NCI-H2107 treated with DMSO at 0.1 percent for 48 hours (cell line): ENCODE measurements at regions not wholly inside any gene's neighbourhood (a gene's known extent, or its start where the extent isn't known, plus 50 kb on each side); places are given as distances from the start of the nearest gene placed in this dataset.
"Not testable (repeated sequence)": the region's sequence is repeated elsewhere in the genome, so short reads cannot be mapped to it uniquely, and the experiment has no call there.

Source experiments
- DNase-seq: peaks from one replicate; lab custom pipeline; 2025; ENCODE audit not compliant: unreplicated experiment; lab: John Stamatoyannopoulos, UW

GRCh38 chr4:30124621-30125020 lies 595.5 kb upstream of the PCDH7 start:
- DNase-seq: not testable (repeated sequence)

GRCh38 chr4:30125868-30126267 lies 594.3 kb upstream of the PCDH7 start:
- no peak for DNase-seq

DNA sequence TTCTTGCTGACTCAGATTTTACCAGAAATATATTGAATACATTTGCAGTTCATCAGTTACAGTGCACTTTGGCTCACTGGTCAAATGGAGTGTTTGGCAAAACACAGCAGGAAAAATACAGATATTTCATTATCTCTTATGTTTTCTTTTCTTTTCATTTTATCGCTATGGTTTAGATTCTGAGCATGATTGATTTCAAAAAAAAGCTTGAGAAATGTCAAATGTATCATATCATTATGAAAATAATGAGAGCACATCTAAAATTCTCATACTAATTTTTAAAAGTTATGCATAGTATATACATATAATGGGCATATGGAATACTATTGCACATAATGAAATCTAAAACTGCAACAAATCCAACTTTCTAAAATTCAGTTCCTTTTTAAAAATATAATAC lies 593.8 kb upstream of the PCDH7 start:
- no peak for DNase-seq

GRCh38 chr4:30148828-30149227 lies 571.3 kb upstream of the PCDH7 start:
- DNase-seq: not testable (repeated sequence)

- DNase-seq: not testable (repeated sequence)
These were observed 570.6 kb upstream of the PCDH7 start for GRCh38 chr4:30149539-30149938.

- DNase-seq: no peak
These were observed 566.7 kb upstream of the PCDH7 start for GRCh38 chr4:30153427-30153826.

DNA sequence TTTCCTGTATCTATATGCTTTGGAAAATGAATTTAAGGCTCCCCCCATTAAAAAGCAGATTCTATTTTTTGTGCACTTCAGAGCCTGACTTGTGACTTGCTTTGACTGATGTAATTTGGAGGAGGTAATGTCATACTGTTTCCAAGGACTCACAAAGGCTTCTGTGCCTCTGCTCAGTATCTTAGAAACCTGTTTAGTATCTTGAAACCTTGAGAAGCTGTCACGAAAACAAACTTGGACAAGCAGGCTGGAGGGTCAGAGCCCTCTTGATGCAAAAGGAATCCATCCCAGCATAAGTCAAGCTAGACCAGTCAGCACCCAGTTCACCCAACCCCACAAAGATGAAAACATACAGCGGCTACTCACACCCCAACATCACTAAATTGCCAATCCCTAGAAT lies 560.0 kb upstream of the PCDH7 start:
- DNase-seq: no peak

- DNase-seq: no peak
These were observed 547.8 kb upstream of the PCDH7 start for GRCh38 chr4:30172416-30172815.

GRCh38 chr4:30181512-30181911 lies 538.7 kb upstream of the PCDH7 start:
- no peak for DNase-seq

GRCh38 chr4:30181918-30182317 lies 538.3 kb upstream of the PCDH7 start:
- no peak for DNase-seq

GRCh38 chr4:30182786-30183185 lies 537.4 kb upstream of the PCDH7 start:
- no peak for DNase-seq

- DNase-seq: no peak
These were observed 528.3 kb upstream of the PCDH7 start for GRCh38 chr4:30191902-30192301.

GRCh38 chr4:30207389-30207788 lies 512.8 kb upstream of the PCDH7 start:
- no peak for DNase-seq

GRCh38 chr4:30208731-30209435 lies 511.3 kb upstream of the PCDH7 start:
- DNase-seq: no peak

DNA sequence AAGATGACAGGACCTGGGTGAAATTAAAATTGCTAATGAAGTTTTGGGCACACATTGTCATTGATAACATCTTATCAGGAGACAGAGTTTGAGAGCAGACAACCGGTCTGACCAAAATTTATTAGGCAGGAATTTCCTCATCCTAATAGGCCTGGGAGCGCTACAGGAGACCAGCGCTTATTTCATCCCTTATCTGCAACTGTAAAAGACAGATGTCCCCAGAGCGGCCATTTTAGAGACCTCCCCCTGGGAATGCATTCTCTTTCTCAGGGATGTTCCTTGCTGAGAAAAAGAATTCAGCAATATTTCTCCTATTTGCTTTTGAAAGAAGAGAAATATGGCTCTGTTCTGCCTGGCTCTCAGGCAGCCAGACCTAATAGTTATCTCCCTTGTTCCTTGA lies 504.2 kb upstream of the PCDH7 start:
- DNase-seq: not testable (repeated sequence)

- no peak for DNase-seq
These were observed 475.0 kb upstream of the PCDH7 start for GRCh38 chr4:30245140-30245539.

- DNase-seq: no peak
These were observed 463.9 kb upstream of the PCDH7 start for GRCh38 chr4:30256116-30256832.

DNA sequence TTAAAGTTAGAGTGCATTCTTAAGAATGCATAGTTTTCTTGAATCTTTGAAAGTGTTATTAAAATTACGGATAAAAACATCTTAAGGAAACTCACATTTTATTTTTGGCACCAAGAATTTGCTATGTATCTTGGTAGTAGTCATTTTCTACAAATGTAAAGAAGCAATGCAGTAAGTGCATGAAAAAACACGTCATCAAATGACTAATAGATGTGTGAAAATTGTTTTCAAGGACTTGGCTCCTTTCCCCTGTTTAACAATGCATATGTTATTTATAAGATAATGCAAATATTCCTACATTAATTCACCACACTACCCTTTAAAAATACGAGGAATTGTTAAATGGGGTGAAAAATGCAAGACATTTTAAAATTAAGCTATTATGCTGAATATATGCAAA lies 461.2 kb upstream of the PCDH7 start:
- DNase-seq: no peak

DNA sequence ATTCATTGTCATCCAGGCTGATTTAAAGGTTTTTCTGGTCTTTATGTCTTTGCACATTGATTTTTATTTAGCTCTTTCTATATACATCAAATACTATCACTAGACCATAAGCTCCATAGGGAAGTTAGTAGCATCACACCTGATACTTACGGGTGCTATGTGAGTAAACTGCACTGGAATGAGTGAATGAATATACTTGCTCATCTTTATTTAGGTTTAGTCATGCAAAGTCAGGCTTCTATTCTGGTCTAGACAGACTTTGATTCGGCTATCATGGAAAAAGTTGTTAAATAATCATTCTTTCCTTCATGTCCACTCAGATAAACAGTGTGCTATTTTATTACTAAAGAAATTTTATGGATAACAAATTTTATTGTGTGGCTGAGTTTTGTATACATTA lies 457.8 kb upstream of the PCDH7 start:
- DNase-seq: no peak

DNA sequence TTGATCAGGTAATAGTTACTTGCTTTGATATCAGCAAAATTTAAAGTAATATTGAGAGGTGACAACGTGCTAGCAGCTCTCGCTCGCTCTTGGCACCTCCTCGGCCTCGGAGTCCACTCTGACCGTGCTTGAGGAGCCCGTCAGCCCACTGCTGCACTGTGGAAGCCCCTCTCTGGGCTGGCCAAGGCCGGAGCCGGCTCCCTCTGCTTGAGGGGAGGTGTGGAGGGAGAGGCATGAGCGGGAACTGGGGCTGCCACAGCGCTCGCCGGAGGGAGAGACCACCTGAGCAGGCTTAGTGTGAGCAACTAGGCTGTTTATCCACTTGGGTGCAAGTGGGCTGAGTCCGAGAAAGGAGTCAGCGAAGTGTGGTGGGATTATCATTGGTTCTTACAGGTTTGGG lies 455.7 kb upstream of the PCDH7 start:
- DNase-seq: no peak

- no peak for DNase-seq
These were observed 454.5 kb upstream of the PCDH7 start for GRCh38 chr4:30265716-30266115.

DNA sequence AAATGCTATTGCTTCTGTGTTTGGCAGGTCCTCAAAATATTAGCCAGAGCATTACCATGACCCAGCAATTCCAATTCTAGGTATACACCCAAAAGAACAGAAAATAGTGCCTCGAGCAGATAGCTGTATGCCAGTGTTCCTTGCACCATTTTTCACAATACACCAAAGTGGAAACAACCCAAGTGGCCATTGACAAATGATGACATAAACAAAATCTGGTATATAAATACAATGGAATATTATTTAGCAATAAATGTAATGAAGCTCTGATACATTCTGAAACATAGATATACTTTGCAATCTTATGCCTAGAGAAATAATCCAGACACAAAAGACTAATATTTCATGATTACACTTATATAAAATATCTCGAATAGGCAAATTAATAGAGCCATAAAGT lies 451.8 kb upstream of the PCDH7 start:
- DNase-seq: no peak

DNA sequence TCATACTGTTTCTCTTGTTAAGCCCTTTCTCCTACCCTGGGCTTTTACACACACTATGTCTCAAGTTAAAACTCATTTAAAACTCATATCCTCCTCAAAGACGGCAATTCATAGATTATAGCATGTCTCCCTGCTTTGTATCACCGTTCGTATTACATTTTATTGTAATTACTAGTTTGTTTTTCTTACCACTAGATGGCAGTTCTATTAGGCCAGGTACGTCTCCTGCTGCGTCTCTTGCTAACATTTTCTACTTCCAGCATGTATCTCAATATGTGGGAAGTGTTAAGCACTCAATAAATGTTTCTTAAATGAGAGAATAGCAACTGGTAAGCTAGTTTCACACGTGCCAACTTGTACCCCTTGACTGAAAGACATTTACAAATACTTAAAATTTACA lies 450.3 kb upstream of the PCDH7 start:
- DNase-seq: no peak
